ENCODE measurements at regions not wholly inside any gene's neighbourhood (a gene's known extent, or its start where the extent isn't known, plus 50 kb on each side); places are given as distances from the start of the nearest gene placed in this dataset.
"Not testable (repeated sequence)": the region's sequence is repeated elsewhere in the genome, so short reads cannot be mapped to it uniquely, and the experiment has no call there.

DNA sequence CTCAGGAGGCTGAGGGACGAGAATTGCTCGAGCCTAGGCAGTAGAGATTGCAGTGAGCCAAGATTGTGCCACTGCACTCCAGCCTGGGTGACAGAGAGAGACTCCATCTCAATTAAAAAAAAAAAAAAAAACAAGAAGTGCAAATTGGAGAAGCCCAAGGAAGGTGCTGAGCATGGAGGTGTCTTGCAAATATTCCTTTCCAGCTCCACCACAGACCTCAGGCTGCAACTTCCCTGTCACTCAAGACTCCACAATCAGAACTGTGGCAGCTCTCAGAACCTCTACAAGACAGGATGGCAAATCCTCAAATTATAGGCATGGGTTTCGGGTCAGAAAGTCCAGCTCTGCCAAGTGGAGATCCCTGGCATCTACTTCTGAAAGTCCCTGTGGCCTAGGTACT, 104.4 kb upstream of the TIAM1 start:
- no peak for DNase-seq

DNA sequence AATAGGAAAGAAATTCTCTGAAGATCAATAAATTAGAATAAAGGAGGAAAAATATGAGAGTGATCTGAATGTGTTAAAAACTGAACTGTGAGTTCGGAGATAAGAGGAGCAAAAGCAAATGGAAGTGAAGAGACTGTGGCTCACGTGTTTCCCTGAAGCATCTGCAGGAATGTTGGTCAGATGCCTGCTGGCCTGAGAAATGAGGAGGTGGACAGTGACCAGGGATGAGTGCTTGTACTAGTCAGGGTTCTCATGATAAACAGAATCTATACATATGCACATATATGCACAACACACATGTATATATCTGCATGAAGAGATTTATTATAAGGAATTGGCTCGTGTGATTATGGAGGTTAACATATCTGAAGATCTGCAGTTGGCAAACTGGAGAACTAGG, 103.4 kb upstream of the TIAM1 start:
- DNase-seq: no peak

DNA sequence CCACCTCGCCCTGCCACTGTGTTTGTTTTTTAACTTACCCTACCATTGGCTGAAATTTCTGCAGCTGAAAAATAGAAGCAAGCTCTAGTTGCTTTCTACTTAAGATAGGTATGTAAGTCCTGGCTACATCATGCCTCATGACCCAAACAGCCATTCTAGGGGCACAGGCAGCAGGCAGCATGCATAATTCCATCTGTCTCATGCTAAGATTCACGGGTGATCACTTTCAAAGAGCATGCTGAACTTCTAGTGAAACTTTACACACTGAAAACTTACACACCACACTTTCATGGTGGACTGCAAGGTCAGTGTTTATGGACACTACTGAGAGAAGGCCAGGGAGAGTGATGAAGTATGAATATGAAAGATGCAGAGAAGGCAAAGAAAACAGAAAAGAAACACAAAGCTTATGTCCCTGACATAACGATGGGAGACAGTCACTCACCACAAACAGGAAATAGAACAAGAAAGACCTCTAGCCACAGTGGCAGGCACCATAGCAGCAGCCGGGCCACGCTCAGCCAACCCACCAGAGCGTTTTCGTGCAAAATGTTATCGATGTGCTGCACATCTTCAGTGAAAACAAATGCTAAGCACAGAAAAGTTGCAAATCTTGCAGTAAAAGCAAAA, 102.3 kb upstream of the TIAM1 start:
- no peak for DNase-seq

DNA sequence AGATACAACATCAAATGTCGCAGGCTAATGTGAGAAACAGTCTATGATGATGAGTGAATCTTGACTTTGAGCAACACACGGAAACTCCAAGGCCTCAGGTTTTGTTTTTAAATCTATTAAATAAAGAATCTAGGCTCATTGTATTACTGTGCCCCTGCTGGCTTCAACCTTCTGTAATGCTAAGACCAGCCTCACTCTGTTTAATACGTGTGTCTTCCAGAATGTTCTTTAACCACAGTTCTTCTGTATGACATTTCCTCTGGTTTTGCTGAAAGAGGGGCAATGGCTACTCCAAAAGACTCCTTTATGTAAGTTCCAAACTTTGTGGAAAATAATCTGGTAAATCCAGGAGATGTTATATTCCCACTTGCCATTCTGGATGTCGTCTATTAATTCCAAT, 101.1 kb upstream of the TIAM1 start:
- no peak for DNase-seq

DNA sequence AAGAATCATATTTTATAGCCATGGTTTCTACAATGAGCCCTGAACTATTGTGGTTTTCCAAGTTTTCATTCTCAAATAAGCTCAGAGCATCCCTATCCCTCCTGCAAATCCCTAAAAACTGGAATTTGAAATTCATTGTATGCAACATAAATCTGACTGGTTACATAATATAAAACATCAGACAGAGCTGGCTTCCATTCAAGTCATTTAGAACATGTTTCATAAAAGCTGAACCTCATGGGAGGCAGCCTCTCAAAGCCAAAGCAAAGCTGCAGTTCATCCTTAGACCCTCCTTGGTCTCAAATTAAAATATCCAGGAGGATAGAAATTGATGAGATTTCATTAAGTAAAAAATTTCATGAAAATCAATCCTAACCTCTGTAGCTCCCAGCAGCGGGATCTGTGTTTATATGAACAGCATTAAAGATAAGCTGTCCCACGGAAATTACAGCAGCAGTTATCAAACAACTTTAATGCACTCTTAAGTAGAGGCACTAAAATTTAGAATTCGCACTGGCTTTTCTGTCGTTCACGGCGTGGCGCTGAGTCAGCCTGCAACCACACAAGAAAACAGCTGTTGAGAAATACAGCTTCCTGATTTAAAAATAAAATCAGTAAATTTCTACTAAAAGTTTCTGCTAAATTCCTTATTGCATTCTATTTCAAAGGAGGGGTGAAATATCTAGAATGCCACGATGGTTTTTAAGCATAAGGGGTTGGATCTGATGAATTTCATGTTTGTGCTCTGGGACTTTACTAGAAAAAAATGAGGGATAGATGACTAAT, 99.9 kb upstream of the TIAM1 start:
- DNase-seq: no peak

DNA sequence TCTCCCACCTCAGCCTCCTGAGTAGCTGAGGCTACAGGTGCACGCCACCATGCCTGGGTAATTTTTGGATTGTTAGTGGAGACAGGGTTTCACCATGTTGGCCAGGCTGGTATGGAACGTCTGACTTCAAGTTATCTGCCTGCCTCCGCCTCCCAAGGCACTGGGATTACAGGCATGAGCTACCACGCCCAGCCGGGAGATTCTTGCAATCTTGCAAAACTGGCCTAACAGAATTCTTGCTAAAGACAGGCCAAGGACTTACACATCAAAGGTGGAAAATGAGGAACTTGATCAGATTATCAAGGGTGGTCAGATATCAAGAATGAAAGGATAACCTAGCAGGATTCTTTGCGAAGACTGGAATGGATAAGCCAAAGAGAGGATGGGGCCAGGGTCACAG, 98.3 kb upstream of the TIAM1 start:
- no peak for DNase-seq

DNA sequence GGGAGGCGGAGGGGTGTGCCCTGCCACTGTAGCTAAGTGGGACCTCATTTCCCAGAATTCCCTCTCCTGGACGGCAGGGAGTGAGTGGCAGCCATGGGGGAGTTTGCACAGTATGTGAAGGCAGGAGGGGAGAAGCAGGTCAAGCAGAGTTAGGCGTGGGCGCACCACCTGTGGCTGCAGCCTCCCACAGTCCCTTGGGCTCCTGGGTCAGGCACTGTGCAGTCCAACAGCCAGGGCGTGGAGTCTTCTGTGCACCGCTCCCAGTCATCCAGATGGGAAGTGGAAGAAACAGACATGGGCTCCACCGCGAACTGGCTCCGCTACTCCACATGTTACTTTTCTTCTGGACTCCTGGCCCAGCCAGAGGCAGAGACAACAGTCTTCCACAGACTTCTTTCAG, 85.4 kb upstream of the TIAM1 start:
- no peak for DNase-seq

DNA sequence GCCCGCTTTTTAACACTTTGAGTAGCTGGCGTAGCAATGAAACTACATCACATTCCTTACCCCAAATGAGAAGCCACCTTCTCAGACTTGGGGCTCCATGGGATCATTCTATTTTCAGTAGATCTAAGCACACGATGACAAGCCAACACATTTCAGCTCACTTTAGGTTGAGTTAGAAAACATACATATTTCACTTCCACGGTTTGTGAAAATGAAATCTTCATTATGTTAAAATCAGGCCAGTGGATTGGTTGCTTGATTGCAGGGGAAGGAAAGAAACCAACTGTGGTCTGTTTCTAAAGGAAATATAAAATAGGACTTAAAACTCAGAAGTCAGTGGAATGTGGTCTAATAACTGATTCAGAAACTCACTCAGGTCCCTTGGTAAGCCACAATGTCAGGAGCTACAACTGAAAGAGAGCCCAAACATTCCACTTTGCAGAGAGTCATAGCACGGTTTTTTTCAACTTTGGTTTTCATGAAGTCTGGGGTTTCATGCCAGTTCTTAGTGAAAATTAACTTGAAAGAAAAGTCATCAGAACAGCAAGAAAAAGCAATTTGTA, 82.3 kb upstream of the TIAM1 start:
- no peak for DNase-seq

DNA sequence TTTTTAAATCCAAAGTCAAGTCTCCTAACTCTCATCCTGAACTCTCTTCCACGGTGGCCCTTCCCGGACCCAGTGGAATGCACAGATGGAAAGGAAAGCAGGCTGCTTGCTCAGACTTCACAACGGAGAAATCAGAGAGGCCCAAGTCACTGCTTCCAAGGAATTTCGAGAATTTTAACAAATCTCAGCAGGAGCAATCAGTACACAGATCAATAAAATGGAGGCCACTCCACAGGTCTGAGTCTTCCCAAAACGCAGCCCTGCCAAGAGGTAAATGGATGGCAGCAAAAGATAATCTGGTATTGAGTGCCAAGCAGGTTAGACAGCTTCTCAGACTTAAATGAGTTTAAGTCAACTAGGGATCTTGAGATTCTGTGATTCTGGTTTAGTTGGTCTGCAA, 81.1 kb upstream of the TIAM1 start:
- DNase-seq: no peak

DNA sequence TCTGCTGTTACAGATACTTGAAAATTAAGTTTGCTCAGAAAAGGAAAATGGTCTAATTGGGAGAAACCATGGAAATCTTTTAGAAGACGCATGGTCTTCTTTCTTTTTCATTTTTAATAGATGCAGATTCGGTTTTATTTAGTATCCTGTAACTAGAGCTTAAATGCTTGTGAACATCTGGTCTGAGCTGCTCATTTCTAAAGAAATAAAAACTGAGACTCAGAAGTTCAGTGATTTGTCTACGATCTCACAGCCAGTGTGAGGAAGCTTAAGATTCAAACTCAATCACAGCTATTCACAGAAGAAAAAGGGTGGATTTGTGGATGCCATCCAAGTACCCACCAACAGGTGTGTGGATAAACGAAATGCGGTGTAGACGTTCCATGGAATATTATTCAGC, 80.0 kb upstream of the TIAM1 start:
- no peak for DNase-seq

DNA sequence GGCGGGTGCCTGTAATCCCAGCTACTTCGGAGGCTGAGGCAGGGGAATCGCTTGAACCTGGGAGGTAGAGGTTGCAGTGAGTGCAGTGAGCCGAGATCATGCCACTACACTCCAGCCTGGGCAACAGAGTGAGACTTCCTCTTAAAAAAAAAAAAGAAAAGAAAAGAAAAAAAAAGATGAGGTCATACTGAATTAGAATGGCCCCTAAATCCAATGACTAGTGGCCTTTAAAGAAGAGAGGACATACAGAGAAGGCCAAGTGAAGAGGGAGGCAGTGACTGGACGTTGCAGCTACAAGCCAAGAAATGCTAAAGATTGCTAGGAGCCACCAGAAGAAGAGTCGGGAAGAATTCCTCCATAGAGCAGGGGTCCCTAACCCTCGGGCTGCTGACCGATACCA, 76.9 kb upstream of the TIAM1 start:
- no peak for DNase-seq

DNA sequence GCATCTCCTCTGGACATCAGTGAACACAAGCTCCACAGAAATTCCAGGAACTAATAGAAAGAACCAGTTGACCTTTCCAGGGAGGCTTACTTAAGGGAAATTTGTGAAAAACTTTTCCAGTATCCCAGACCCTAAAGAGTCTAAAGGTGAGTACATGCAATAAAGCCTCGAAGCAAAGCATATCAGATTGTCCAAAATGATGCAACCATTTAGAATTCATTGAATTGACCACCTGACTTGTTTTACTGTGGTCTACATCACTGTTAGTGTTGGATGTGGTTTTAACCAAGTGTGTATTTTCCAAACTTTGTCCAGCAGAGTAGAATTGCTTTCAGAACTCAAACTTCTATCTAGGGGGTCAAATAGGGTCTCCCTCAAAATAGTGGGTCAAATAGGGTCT, 76.3 kb upstream of the TIAM1 start:
- DNase-seq: no peak

DNA sequence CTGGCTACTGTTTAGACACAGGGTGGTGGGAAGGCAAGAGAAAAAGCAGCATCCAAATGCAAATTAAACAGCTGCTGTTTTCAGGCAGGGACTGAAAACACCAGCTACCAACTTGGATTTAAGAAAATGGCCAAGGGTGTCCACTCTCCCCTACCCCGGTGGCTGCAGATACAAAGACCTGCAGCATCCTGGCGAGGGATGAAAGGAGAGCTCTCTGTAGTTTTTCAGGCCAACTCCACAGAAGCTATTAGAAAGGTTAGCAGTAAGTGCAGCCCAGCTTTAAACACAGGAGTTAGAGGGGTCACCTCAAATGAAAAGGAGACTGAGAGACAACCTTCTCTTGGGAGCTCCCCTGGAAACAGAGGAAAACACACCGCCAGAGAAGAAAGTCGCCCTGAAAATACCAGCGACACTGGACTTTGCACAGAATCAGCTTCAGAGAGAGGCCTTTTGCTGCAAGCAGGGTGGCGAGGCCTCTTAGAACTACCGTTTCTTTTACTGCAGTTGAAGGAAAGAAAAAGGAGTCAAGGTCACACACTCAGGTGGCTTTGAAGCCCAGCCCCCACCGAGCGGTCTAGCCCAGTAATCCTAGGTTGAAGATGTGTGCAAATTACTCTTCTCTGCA, 74.4 kb upstream of the TIAM1 start:
- no peak for DNase-seq

DNA sequence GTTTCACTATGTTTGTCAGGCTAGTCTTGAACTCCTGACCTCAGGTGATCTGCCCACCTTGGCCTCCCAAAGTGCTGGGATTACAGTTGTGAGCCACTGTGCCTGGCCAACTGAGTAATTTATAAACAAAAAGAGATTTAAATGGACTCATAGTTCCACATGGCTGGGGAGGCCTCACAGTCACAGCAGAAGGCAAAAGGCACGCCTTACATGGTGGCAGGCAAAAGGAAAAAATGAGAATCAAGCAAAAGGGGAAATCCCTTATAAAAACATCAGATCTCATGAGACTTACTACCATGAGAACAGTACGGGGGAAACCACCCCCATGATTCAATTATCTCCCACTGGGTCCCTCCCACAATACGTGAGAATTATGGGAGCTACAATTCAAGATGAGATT, 73.2 kb upstream of the TIAM1 start:
- not testable (repeated sequence) for DNase-seq

DNA sequence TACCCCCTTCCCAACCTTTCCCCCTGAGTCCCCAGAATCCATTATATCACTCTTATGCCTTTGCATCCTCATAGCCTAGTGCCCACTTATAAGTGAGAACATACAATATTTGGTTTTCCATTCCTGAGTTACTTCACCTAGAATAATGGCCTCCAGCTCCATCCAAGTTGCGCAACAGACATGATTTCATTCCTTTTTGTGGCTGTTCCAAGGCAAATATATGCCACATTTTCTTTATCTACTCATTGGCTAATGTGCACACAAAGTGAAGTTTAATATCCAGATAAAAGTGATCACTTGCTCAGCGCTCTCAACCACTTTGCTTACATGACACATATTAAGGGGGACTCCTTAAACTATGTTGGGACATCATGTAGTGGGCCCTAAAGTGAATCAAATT, 72.4 kb upstream of the TIAM1 start:
- DNase-seq: no peak

DNA sequence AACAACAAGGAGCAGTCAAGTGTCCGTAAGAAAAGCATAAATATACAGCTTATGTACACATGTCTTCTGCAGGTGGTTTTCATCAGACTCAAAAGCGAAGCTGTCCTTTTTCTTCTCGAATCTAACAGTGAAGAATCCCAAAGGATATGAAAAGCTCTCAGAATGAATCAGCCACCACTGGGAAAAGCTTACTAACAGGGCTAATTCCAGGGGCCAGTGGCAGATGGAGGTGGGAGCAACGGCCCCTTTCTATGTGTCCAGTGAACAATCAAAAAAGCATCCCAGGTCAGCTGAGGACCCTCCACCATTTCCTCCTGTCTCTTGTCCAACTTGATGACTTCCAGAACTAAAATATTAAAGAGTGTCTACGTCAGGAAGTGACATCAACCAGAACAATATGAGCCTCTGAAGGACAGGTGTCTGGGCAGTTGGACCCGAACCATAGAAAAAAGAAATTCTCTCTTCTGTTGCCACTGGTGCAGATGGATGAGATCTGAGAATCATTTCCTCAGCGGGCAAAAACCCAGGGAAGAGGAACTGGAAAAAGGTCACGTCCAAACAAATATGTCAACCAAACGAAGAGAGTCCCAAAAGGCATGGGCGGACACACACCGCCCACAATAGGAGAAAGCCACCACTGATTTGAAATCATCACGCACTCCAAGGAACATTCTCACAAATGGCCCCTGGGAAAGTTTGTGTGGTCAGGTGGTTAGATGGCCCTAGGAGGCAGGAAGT, 70.4 kb upstream of the TIAM1 start:
- DNase-seq: no peak

DNA sequence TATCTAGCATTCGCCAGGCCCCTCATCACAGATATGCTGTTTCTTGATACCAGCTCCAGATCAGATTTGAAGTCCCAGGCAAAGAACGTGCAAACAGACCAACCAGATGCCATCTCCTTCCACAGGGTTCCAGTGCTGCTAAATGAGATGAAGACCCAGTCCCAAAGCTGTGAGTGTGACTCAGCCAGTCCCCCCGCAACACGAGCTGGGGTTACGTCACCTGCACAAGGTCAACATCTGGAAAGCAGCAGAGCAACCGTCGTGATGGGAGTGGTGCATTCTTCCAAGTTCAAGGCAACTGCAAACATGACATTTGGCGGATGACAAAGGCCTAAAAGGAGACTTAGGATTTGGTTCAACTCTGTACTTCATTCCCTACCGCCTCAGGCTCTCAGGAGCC, 69.6 kb upstream of the TIAM1 start:
- DNase-seq: no peak

DNA sequence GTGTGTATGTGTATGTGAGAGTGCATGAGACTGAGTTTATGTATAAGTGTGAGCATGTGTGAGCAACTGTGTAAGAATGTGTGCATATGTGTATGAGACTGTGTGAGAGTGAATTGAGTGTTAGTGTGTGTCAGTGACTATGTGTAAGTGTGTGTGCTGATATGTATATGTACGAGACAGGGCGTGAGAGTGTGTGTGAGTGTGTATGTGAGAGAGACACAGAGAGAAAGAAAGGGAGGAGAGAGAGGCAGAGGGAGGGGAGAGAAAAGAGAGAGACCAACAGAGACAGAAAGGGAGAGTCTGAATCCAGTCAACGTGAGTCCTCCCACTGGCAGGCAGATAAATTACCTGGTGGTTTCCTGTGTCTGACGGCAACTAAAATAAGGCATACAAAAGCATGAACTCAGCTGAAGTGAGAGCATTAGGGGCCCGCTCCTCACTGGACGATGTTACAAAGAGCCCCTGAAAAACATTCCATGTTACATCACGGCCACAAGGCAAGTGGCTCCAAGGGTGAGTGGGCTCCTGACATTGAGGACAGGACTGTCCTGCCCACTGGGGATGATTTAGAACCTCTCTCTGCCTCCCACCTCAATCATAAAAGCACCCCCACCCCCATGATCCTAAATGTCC, 66.6 kb upstream of the TIAM1 start:
- DNase-seq: no peak

DNA sequence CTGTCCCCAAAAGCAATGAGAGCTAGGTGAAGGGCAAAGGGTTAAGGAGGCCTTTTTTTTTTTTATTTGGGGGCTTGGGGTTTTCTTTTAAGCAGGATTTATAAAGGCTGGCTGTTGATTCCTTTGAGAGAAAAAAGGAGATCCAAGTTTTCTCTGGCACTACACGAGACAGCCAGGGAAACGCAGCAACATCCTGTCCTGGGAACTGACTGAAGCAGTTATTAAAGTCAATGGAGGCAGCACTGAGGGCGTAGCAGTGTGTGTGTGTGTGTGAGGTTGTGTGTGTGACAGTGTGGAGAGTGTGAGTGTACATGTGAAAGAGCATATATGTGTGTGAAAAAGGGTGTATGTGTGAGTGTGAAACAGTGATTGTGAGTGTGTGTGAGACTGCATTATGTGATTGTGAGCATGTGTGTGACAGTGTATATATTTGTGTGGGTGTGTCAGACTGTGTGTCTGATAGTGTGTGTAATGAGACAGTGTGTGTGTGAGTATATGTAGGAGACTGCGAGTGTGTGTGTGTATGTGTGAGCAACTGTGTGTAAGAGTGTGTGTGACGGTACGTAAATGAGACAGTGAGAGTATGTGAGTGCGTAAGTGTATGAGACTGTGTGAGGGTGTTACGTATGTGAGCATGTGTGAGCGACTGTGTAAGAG, 65.9 kb upstream of the TIAM1 start:
- DNase-seq: no peak

DNA sequence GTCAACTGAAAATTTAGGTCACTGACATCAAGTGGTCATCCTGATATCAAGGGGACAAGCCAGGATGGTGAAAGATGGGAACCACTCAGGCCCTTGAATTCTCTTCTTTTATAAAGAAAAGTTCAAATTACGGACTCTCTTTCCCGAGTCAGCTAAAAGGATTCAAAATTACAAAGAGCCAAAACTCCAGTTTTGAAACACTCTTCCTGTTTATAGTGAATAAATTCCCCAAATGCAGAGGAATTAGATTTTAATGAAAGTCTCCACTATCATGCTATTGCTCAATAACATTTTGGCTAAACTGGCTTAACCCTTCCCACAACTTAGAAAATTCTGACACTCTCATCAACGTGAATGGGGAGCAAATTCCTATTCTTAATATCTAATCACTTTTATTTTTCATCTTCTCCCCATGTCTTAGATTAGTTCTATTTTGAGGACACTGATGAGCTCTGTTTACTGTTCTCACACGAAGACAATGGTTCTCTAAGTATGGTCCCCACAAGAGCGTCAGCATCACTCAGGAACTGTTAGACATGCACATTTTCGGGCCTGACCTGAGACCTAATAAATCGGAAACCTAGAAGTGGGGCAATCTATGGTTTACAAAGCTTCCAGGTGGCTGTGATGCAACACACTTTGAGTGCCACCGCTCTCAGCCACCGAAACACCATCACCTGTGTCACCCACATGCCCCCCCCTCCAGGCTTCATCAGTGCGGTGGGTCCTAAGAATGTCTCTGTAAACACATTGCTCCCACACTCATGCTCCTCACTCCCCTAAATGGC, 64.4 kb upstream of the TIAM1 start:
- DNase-seq: no peak

DNA sequence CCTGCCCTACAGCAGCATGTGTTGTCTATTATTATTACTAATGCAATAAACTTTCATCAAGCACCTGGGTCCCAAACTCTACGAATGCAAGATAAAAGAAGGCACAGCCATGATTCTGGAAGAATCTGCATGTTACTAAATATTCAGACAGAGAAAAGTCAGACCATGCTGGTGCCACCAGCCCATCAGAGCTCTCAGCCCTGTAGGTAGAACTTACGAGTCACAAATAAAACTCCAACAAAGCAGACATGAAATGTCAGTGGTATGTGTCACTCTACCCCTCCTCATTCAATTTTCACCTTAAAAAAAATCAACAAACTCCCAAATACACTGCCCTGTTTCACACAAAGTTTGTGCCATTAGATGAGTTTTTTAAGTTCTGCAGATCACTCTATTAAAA, 62.4 kb upstream of the TIAM1 start:
- no peak for DNase-seq

DNA sequence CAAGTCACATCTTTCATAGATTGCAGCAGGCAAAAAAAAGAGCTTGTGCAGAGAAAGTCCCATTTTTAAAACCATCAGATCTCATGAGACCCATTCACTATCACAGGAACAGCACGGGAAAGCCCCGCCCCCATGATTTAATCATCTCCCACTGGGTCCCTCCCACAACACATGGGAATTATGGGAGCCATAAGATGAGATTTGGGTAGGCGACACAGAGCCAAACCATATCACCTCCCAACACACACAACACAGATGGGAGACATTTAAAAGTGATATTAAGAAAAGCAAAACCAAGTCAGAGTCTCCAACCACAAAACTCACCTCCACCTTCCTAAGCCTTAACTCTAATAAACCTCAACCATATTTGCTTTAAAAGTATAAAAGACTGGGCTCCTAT, 61.5 kb upstream of the TIAM1 start:
- DNase-seq: no peak

All from NCI-H510A treated with DMSO at 0.1 percent for 48 hours (cell line).